KMS-11 (cell line): ENCODE measurements at regions not wholly inside any gene's neighbourhood (a gene's known extent, or its start where the extent isn't known, plus 50 kb on each side); places are given as distances from the start of the nearest gene placed in this dataset.

Source experiments
- H2AFZ ChIP-seq: fragments of 200-600 bp; sonication (generic); 2 replicates; pipeline ENCODE4 v1.6.1; 2016; ENCODE audit warnings: antibody characterized with exemption, mixed run types, low read depth
- H3K27ac ChIP-seq: fragments of 200-600 bp; sonication (generic); 2 replicates; pipeline ENCODE4 v1.6.1; 2016; ENCODE audit warnings: mild to moderate bottlenecking, mixed run types
- H3K27me3 ChIP-seq: fragments of 200-600 bp; sonication (generic); 2 replicates; pipeline ENCODE4 v1.6.1; 2017; ENCODE audit warnings: mild to moderate bottlenecking, low read depth, mixed run types, moderate library complexity; ENCODE audit not compliant: insufficient read depth
- H3K36me3 ChIP-seq: fragments of 200-600 bp; sonication (generic); 2 replicates; pipeline ENCODE4 v1.6.1; 2017; ENCODE audit warnings: mild to moderate bottlenecking, mixed run types; ENCODE audit not compliant: insufficient read depth
- H3K4me1 ChIP-seq: fragments of 200-600 bp; sonication (generic); 2 replicates; pipeline ENCODE4 v1.6.1; 2016; ENCODE audit warnings: mild to moderate bottlenecking, low read depth, mixed run types; ENCODE audit not compliant: poor library complexity, severe bottlenecking
- H3K4me2 ChIP-seq: fragments of 200-600 bp; sonication (generic); 2 replicates; pipeline ENCODE4 v1.7.0; 2016; ENCODE audit warnings: mild to moderate bottlenecking, mixed run types
- H3K4me3 ChIP-seq: fragments of 200-600 bp; sonication (generic); IDR thresholded peaks from 2 replicates; pipeline ENCODE4 v1.6.1; 2017; ENCODE audit warnings: low read depth, low read length, mixed read lengths; ENCODE audit not compliant: insufficient read depth
- H3K79me2 ChIP-seq: fragments of 200-600 bp; sonication (generic); 2 replicates; pipeline ENCODE4 v1.6.1; 2016; ENCODE audit warnings: low read depth, mixed run types; ENCODE audit not compliant: insufficient read depth
- H3K9ac ChIP-seq: fragments of 200-600 bp; sonication (generic); 2 replicates; pipeline ENCODE4 v1.6.1; 2016; ENCODE audit warnings: mild to moderate bottlenecking, mixed run types
- H4K20me1 ChIP-seq: fragments of 200-600 bp; sonication (generic); 2 replicates; pipeline ENCODE4 v1.6.1; 2016; ENCODE audit warnings: mild to moderate bottlenecking, mixed run types; ENCODE audit not compliant: insufficient read depth
- TF ChIP-seq, protein P1 (sequence below): fragments of 200-600 bp; sonication (generic); conservative IDR thresholded peaks from 2 replicates; pipeline ENCODE4 v1.6.1; 2017; ENCODE audit warnings: low read depth, mild to moderate bottlenecking, antibody characterized with exemption, low read length, moderate library complexity, mixed read lengths

DNA sequence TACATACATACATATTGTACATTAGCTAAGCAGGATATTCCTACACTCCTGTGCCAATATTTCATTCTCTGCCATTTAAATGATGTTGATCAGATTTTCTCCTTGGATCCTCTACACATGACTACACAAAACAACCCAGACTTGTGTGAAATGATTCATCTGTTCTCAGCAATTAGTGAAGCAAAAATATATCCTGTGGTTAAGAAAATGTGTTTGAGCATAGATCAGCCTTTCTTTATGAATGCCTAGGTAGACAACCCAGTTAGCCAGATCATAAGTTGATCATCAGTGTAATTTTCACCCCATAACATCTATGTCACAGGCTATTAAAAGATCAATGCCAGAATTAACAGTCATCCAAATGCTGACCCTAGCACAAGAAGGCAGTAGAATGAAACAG is 275.2 kb upstream of the EDNRB start:
- Histone ChIP-seq H2AFZ (no peak overlapping the region), H3K4me1 (peaks cover 5% of the 10 kb centered on the region), H3K4me3 (no peak overlapping the region), H3K27ac (no peak overlapping the region), H3K4me2 (no peak overlapping the region), H3K27me3 (no peaks in the 10 kb centered on the region), H3K36me3 (no peaks in the 10 kb centered on the region), H4K20me1 (no peaks in the 10 kb centered on the region), H3K79me2 (no peaks in the 10 kb centered on the region), H3K9ac (no peak overlapping the region)
- TF ChIP-seq, protein P1, sequence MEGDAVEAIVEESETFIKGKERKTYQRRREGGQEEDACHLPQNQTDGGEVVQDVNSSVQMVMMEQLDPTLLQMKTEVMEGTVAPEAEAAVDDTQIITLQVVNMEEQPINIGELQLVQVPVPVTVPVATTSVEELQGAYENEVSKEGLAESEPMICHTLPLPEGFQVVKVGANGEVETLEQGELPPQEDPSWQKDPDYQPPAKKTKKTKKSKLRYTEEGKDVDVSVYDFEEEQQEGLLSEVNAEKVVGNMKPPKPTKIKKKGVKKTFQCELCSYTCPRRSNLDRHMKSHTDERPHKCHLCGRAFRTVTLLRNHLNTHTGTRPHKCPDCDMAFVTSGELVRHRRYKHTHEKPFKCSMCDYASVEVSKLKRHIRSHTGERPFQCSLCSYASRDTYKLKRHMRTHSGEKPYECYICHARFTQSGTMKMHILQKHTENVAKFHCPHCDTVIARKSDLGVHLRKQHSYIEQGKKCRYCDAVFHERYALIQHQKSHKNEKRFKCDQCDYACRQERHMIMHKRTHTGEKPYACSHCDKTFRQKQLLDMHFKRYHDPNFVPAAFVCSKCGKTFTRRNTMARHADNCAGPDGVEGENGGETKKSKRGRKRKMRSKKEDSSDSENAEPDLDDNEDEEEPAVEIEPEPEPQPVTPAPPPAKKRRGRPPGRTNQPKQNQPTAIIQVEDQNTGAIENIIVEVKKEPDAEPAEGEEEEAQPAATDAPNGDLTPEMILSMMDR: no peak

DNA sequence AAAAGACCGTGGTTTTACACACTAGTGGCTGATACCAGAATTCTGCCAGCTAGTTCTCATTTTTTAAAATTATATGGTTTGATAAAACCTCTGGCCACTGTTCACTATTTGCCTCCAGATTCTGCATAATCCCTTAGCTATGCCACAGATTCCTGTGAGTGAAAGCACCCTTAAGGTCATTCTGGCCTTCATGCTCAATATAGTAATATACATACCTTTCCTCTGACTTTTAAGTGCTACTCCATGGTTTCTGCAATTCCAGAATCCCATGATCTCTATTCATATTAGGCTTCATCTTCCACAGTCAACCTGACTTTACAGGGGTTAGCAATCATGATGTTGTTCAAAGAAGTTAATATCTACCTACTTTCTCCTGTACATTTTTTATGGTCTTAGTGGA is 274.1 kb upstream of the EDNRB start:
- Histone ChIP-seq H2AFZ (no peak overlapping the region), H3K4me1 (peaks cover 5% of the 10 kb centered on the region), H3K79me2 (no peaks in the 10 kb centered on the region), H3K27me3 (no peaks in the 10 kb centered on the region), H3K36me3 (no peaks in the 10 kb centered on the region), H3K4me2 (no peak overlapping the region), H3K9ac (no peak overlapping the region), H3K4me3 (no peak overlapping the region), H4K20me1 (no peaks in the 10 kb centered on the region), H3K27ac (no peak overlapping the region)
- TF ChIP-seq, protein P1: no peak

DNA sequence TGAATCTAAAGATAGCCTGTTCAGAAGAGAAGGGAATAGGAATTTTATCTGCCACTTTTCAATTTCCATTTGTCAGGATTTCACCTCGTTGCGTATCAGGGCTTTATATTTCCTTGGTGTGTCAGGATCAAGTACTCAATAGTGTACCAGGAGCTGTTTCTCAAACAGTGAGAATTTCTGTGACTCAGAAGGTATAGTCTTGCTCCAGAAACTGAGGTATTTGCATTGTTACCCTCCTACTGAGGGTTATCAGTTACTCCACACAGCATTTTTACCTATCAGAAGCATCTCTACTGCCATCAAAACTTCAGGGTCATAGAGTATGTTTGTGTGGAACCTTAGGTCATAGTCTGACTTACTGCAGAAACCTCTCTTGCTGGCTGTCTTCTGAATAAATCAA is 271.7 kb upstream of the EDNRB start:
- H3K4me3 ChIP-seq: no peak overlapping the region
- H4K20me1 ChIP-seq: no peaks in the 10 kb centered on the region
- H3K4me1 ChIP-seq: peaks cover 19% of the 10 kb centered on the region
- H3K27me3 ChIP-seq: no peaks in the 10 kb centered on the region
- H2AFZ ChIP-seq: no peak overlapping the region
- TF ChIP-seq, protein P1: no peak
- H3K27ac ChIP-seq: no peak overlapping the region
- H3K4me2 ChIP-seq: no peak overlapping the region
- H3K79me2 ChIP-seq: no peaks in the 10 kb centered on the region
- no peak overlapping the region for H3K9ac ChIP-seq
- no peaks in the 10 kb centered on the region for H3K36me3 ChIP-seq

DNA sequence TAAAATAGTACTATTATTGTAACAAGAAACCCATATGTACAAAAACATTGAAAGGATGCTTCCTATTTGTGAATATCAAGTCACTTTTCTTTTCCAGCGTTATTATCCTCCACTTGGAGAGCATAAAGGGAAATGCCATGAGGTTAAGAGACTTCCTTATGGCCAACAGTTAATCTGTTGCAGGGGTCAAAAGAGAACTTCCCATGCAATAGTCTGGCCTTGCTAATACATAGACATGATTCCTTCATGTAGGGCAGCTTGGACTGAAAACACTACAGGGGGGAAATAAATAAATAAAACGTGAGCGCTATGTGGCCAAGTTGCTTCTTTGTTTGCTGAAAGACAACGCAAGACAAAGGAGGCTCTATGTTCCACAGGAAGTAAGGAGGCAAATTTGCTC is 269.1 kb upstream of the EDNRB start:
- no peak overlapping the region for H3K4me2 ChIP-seq
- no peaks in the 10 kb centered on the region for H3K27me3 ChIP-seq
- H4K20me1 ChIP-seq: no peaks in the 10 kb centered on the region
- H3K4me3 ChIP-seq: no peak overlapping the region
- no peak overlapping the region for H3K27ac ChIP-seq
- peaks cover 19% of the 10 kb centered on the region for H3K4me1 ChIP-seq
- TF ChIP-seq, protein P1: no peak
- H2AFZ ChIP-seq: no peak overlapping the region
- H3K36me3 ChIP-seq: no peaks in the 10 kb centered on the region
- no peak overlapping the region for H3K9ac ChIP-seq
- no peaks in the 10 kb centered on the region for H3K79me2 ChIP-seq

DNA sequence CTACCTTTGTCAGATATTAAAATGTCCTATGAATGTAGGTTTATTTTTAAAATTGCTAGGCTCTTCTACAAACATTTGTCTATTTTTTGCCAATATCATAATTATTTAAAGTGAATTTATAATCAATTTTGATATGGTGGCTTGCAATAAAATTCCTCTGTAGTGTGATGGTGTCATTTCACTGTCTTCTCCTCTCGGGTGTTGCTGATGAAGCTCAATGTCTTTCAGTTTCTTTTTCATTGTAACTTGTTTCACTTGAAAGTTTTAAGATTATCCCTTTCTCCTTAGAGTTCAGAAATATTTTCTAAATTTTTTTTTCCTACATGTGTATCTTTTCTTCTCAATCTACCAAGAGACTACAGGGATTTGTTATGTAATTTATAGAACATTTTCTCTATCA is 267.1 kb upstream of the EDNRB start:
- H3K27ac ChIP-seq: peak overlapping the region; percentile 54; the same call in 1 of the 2 replicates
- TF ChIP-seq, protein P1: no peak
- peak overlapping the region; percentile 15; the same call in 1 of the 2 replicates for H3K9ac ChIP-seq
- H4K20me1 ChIP-seq: no peaks in the 10 kb centered on the region
- no peaks in the 10 kb centered on the region for H3K79me2 ChIP-seq
- H3K27me3 ChIP-seq: no peaks in the 10 kb centered on the region
- H3K4me3 ChIP-seq: no peak overlapping the region
- H3K4me1 ChIP-seq: peaks cover 19% of the 10 kb centered on the region
- peak overlapping the region; percentile 49 for H2AFZ ChIP-seq
- no peaks in the 10 kb centered on the region for H3K36me3 ChIP-seq
- H3K4me2 ChIP-seq: peak overlapping the region; percentile 82
